A673 (cell line): ENCODE measurements at regions not wholly inside any gene's neighbourhood (a gene's known extent, or its start where the extent isn't known, plus 50 kb on each side); places are given as distances from the start of the nearest gene placed in this dataset.

Experiments used
- CTCF ChIP-seq: fragments of 300-800, 200-600 bp; sonication (generic); conservative IDR thresholded peaks from 2 replicates; pipeline ENCODE4 v1.5.1; 2017; ENCODE audit warnings: low read depth, mild to moderate bottlenecking, antibody characterized with exemption, low read length, moderate library complexity, mixed read lengths
- EZH2 ChIP-seq: fragments of 200-600 bp; sonication (generic); IDR thresholded peaks from 2 replicates; pipeline ENCODE4 v1.6.1; 2017; ENCODE audit warnings: borderline replicate concordance, low read depth, mild to moderate bottlenecking, mixed read lengths, antibody characterized with exemption, low read length; ENCODE audit not compliant: poor library complexity, severe bottlenecking

DNA sequence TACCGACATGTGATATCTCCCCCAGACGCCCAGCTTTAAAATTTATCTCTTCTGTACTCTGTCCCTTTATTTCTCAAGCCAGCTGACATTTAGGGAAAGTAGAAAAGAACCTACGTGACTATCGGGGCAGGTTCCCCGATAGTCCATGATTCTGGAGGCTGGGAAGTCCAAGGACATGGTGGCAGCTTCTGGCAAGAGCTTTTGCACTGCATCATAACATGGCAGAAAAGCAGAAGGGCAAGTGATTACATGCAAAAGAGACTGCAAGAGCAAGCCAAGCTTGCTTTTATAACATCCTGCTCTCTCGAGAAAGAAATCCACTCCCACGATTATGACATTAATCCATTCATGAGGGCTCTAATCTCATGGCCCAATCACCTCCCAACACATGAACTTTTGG, 113.2 kb downstream of the CD164 start:
- TF ChIP-seq CTCF (no peak), EZH2 (no peak)
